DOHH2 (cell line): ENCODE measurements at regions not wholly inside any gene's neighbourhood (a gene's known extent, or its start where the extent isn't known, plus 50 kb on each side); places are given as distances from the start of the nearest gene placed in this dataset.

Source experiments
- H3F3A ChIP-seq: fragments of 200-600 bp; sonication (generic), shearing (Covaris generic); 2 replicates; pipeline ENCODE4 v1.6.0; 2016; ENCODE audit warnings: antibody characterized with exemption, mild to moderate bottlenecking; ENCODE audit not compliant: control insufficient read depth, insufficient read depth
- H3K27ac ChIP-seq: fragments of 200-600 bp; sonication (generic); 2 replicates; pipeline ENCODE4 v1.5.1; 2014; ENCODE audit warnings: low read depth, mild to moderate bottlenecking, low read length, moderate library complexity
- H3K27me3 ChIP-seq: fragments of 200-600 bp; sonication (generic); 2 replicates; pipeline ENCODE4 v1.6.1; 2014; ENCODE audit warnings: mild to moderate bottlenecking, low read length, mixed read lengths; ENCODE audit not compliant: control insufficient read depth
- H3K36me3 ChIP-seq: fragments of 200-600 bp; sonication (generic); 2 replicates; pipeline ENCODE4 v1.6.1; 2014; ENCODE audit warnings: mild to moderate bottlenecking, low read length, moderate library complexity, mixed read lengths; ENCODE audit not compliant: control insufficient read depth
- H3K4me1 ChIP-seq: fragments of 200-600 bp; sonication (generic); 2 replicates; pipeline ENCODE4 v1.6.1; 2014; ENCODE audit warnings: mild to moderate bottlenecking, low read length, mixed read lengths; ENCODE audit not compliant: control insufficient read depth
- H3K4me2 ChIP-seq: fragments of 200-600 bp; sonication (generic); 2 replicates; pipeline ENCODE4 v1.6.0; 2014; ENCODE audit warnings: mild to moderate bottlenecking, low read length, moderate library complexity
- H3K4me3 ChIP-seq: fragments of 200-600 bp; sonication (generic); 2 replicates; pipeline ENCODE4 v1.5.1; 2014; ENCODE audit warnings: mild to moderate bottlenecking, low read length, mixed read lengths
- H3K79me2 ChIP-seq: fragments of 200-600 bp; sonication (generic); 2 replicates; pipeline ENCODE4 v1.6.1; 2014; ENCODE audit warnings: mild to moderate bottlenecking, low read length, mixed read lengths; ENCODE audit not compliant: control insufficient read depth
- H3K9me2 ChIP-seq: fragments of 200-600 bp; sonication (generic); replicated peaks from 2 replicates; pipeline ENCODE4 v1.6.1; 2014; ENCODE audit warnings: mild to moderate bottlenecking, low read length, mixed read lengths; ENCODE audit not compliant: control insufficient read depth
- H3K9me3 ChIP-seq: fragments of 200-600 bp; sonication (generic); 2 replicates; pipeline ENCODE4 v1.6.1; 2014; ENCODE audit warnings: antibody characterized with exemption, low read length, mixed read lengths; ENCODE audit not compliant: control insufficient read depth, insufficient read depth
- H4K20me1 ChIP-seq: fragments of 200-600 bp; sonication (generic); 2 replicates; pipeline ENCODE4 v1.6.0; 2014; ENCODE audit warnings: low read depth, mild to moderate bottlenecking, antibody characterized with exemption, low read length, moderate library complexity; ENCODE audit not compliant: control insufficient read depth, insufficient read depth
- CTCF ChIP-seq: fragments of 200-600 bp; sonication (generic); IDR thresholded peaks from one replicate; pipeline ENCODE4 v1.5.1; 2014; ENCODE audit warnings: antibody characterized with exemption, mild to moderate bottlenecking, low read depth, low read length; ENCODE audit not compliant: poor library complexity, severe bottlenecking
- EZH2phosphoT487 ChIP-seq: fragments of 200-600 bp; sonication (generic); IDR thresholded peaks from 2 replicates; pipeline ENCODE4 v1.6.1; 2017; ENCODE audit warnings: borderline replicate concordance, mild to moderate bottlenecking, antibody characterized with exemption, low read length, moderate library complexity, mixed read lengths

DNA sequence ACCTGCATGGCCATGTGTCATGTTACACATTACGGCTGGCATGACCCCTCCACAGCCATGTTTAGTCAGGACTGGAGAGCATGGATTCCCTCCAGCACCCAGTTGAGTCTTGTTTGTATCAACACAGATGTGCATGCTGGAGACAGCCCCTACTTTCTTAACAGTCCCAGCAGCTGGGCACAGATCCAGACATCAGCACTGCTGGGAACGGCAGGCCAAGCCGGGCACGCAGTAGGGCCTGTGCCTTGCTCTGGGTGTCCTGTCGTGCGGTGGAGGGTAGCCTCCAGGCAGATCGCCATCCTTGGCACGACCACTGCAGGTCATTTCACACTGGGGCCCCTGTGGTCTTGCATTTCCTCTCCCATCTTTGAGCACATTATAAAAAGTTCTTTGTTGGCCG, 381.4 kb downstream of the SMOC2 start:
- no peak overlapping the region for H3K27ac ChIP-seq
- no peaks in the 10 kb centered on the region for H3K9me2 ChIP-seq
- TF ChIP-seq CTCF (no peak), EZH2phosphoT487 (no peak)
- no peaks in the 10 kb centered on the region for H4K20me1 ChIP-seq
- H3F3A ChIP-seq, result no peaks in the 10 kb centered on the region
- no peaks in the 10 kb centered on the region for H3K79me2 ChIP-seq
- no peaks in the 10 kb centered on the region for H3K27me3 ChIP-seq
- H3K36me3 ChIP-seq, result no peaks in the 10 kb centered on the region
- H3K4me2 ChIP-seq, result no peak overlapping the region
- H3K4me3 ChIP-seq, result no peak overlapping the region
- peaks cover 3% of the 10 kb centered on the region; the same call in 1 of the 2 replicates for H3K9me3 ChIP-seq
- H3K4me1 ChIP-seq, result no peaks in the 10 kb centered on the region

DNA sequence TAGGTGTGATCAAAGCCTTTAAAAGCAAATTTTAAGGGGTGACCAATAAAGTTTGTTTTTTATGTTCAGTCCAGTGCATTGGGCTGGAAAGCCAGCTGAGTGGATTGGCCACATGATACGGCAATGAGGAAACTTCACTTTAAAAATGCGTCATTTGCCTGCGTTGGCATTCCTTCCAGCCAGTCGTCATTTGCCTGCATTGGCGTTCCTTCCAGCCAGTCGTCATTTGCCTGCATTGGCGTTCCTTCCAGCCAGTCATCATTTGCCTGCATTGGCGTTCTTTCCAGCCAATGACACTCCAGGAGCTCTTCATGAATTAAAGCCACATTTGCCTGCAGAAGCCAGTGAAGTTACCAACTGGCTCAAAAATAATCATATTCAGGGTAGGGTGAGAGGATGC, 378.6 kb downstream of the SMOC2 start:
- Histone ChIP-seq H3K27me3 (no peaks in the 10 kb centered on the region), H3K9me2 (no peaks in the 10 kb centered on the region), H4K20me1 (no peaks in the 10 kb centered on the region), H3K36me3 (no peaks in the 10 kb centered on the region), H3K4me2 (no peak overlapping the region), H3K4me1 (no peaks in the 10 kb centered on the region), H3K27ac (no peak overlapping the region), H3K4me3 (no peak overlapping the region), H3K9me3 (peaks cover 8% of the 10 kb centered on the region; the same call in 1 of the 2 replicates), H3K79me2 (no peaks in the 10 kb centered on the region), H3F3A (no peaks in the 10 kb centered on the region)
- TF ChIP-seq CTCF, result no peak
- no peak for TF ChIP-seq EZH2phosphoT487

GRCh38 chr6:168817558-168818159, 376.7 kb downstream of the SMOC2 start:
- H3K79me2 ChIP-seq, result no peaks in the 10 kb centered on the region
- H3K4me1 ChIP-seq, result no peaks in the 10 kb centered on the region
- no peaks in the 10 kb centered on the region for H3K27me3 ChIP-seq
- H3K27ac ChIP-seq, result no peak overlapping the region
- no peaks in the 10 kb centered on the region for H3K36me3 ChIP-seq
- H3K4me2 ChIP-seq, result no peak overlapping the region
- H3F3A ChIP-seq, result no peaks in the 10 kb centered on the region
- no peaks in the 10 kb centered on the region for H3K9me2 ChIP-seq
- no peaks in the 10 kb centered on the region for H4K20me1 ChIP-seq
- H3K9me3 ChIP-seq, result peaks cover 5% of the 10 kb centered on the region; the same call in 1 of the 2 replicates
- TF ChIP-seq CTCF, result no peak
- no peak for TF ChIP-seq EZH2phosphoT487
- no peak overlapping the region for H3K4me3 ChIP-seq
